Mesendoderm (in vitro differentiated cells): ENCODE measurements at regions not wholly inside any gene's neighbourhood (a gene's known extent, or its start where the extent isn't known, plus 50 kb on each side); places are given as distances from the start of the nearest gene placed in this dataset.
"Not testable (repeated sequence)": the region's sequence is repeated elsewhere in the genome, so short reads cannot be mapped to it uniquely, and the experiment has no call there.

Source experiments
- DNase-seq: peaks from one replicate; pipeline ENCODE4 v3.0.0; 2013
- H2AK5ac ChIP-seq: 2 replicates; pipeline ENCODE4 v1.6.1; 2013; ENCODE audit warnings: low read length, inconsistent platforms
- H2BK120ac ChIP-seq: 2 replicates; pipeline ENCODE4 v1.6.1; 2013; ENCODE audit warnings: low read depth, mild to moderate bottlenecking, low read length, moderate library complexity, mixed read lengths
- H2BK15ac ChIP-seq: replicated peaks from 2 replicates; pipeline ENCODE4 v1.6.1; 2013; ENCODE audit warnings: low read depth, mild to moderate bottlenecking, moderate library complexity
- H2BK5ac ChIP-seq: 2 replicates; pipeline ENCODE4 v1.6.1; 2013; ENCODE audit warnings: low read length, inconsistent platforms
- H3K18ac ChIP-seq: 2 replicates; pipeline ENCODE4 v1.6.1; 2013; ENCODE audit warnings: mild to moderate bottlenecking, low read length, mixed read lengths
- H3K23ac ChIP-seq: one replicate; pipeline ENCODE4 v1.6.1; 2013; ENCODE audit warnings: low read length
- H3K27ac ChIP-seq: 2 replicates; pipeline ENCODE4 v1.5.1; 2013; ENCODE audit warnings: low read depth, mild to moderate bottlenecking, inconsistent platforms, low read length, moderate library complexity
- H3K27me3 ChIP-seq: 2 replicates; pipeline ENCODE4 v1.6.1; 2013; ENCODE audit warnings: low read length, control low read depth, mild to moderate bottlenecking, inconsistent platforms; ENCODE audit not compliant: insufficient read depth, poor library complexity
- H3K36me3 ChIP-seq: 2 replicates; pipeline ENCODE4 v1.6.1; 2013; ENCODE audit warnings: low read length, inconsistent platforms; ENCODE audit not compliant: control insufficient read depth, insufficient read depth
- H3K4ac ChIP-seq: one replicate; pipeline ENCODE4 v1.6.1; 2013; ENCODE audit warnings: low read depth, mild to moderate bottlenecking, low read length, moderate library complexity
- H3K4me1 ChIP-seq: 2 replicates; pipeline ENCODE4 v1.6.1; 2013; ENCODE audit warnings: low read depth, low read length, inconsistent platforms; ENCODE audit not compliant: control insufficient read depth
- H3K4me2 ChIP-seq: 2 replicates; pipeline ENCODE4 v1.6.1; 2013; ENCODE audit warnings: low read length
- H3K4me3 ChIP-seq: 2 replicates; pipeline ENCODE4 v1.5.1; 2013; ENCODE audit warnings: mild to moderate bottlenecking, low read length
- H3K56ac ChIP-seq: one replicate; pipeline ENCODE4 v1.6.1; 2013; ENCODE audit warnings: low read length
- H3K79me1 ChIP-seq: 2 replicates; pipeline ENCODE4 v1.6.1; 2013; ENCODE audit warnings: low read length, inconsistent platforms
- H3K79me2 ChIP-seq: 2 replicates; pipeline ENCODE4 v1.6.1; 2013; ENCODE audit warnings: mild to moderate bottlenecking, low read length; ENCODE audit not compliant: control insufficient read depth, insufficient read depth
- H3K9ac ChIP-seq: 2 replicates; pipeline ENCODE4 v1.6.1; 2013; ENCODE audit warnings: low read length, inconsistent platforms
- H4K5ac ChIP-seq: one replicate; pipeline ENCODE4 v1.6.1; 2013; ENCODE audit warnings: low read length
- H4K8ac ChIP-seq: one replicate; pipeline ENCODE4 v1.6.1; 2013; ENCODE audit warnings: low read depth, mild to moderate bottlenecking, control low read depth, low read length, moderate library complexity
- WGBS: extraction: QIAGEN DNeasy Blood & Tissue Kit; methylation state at CpG from one replicate; pipeline ENCODE4 v1.1.7; 2013; ENCODE audit warnings: low lambda C conversion rate, missing lambda C conversion rate; ENCODE audit not compliant: insufficient coverage; ENCODE audit errors: extremely low coverage; 5-methylcytosine and 5-hydroxymethylcytosine counted together

GRCh38 chr14:56008150-56008549 lies 110.1 kb upstream of the PELI2 start:
- Histone ChIP-seq H3K27me3 (no peaks in the 10 kb centered on the region), H3K4me3 (no peak overlapping the region), H3K4me1 (peaks cover 6% of the 10 kb centered on the region), H4K5ac (no peak overlapping the region), H2BK5ac (no peak overlapping the region), H3K4me2 (no peak overlapping the region), H2AK5ac (no peak overlapping the region), H3K56ac (no peak overlapping the region), H2BK15ac (no peak overlapping the region), H4K8ac (no peak overlapping the region), H3K79me2 (no peaks in the 10 kb centered on the region), H3K79me1 (no peaks in the 10 kb centered on the region), H3K27ac (no peak overlapping the region), H3K23ac (no peak overlapping the region), H3K4ac (no peak overlapping the region), H3K18ac (no peak overlapping the region), H3K9ac (no peak overlapping the region), H2BK120ac (no peak overlapping the region), H3K36me3 (no peaks in the 10 kb centered on the region)
- no CpG with 5 or more reads among the region's 1 CpG for WGBS
- no peak for DNase-seq

- H2BK5ac ChIP-seq, H3K9ac ChIP-seq, H4K8ac ChIP-seq, H3K4ac ChIP-seq, H3K27me3 ChIP-seq, H3K4me1 ChIP-seq, H3K27ac ChIP-seq, H3K4me2 ChIP-seq, H2BK15ac ChIP-seq, H3K36me3 ChIP-seq, H4K5ac ChIP-seq, H3K79me1 ChIP-seq, H3K18ac ChIP-seq, H3K4me3 ChIP-seq, H2AK5ac ChIP-seq, H3K56ac ChIP-seq, H3K79me2 ChIP-seq, H3K23ac ChIP-seq, DNase-seq, H2BK120ac ChIP-seq: not testable (repeated sequence)
- WGBS: no CpG with 5 or more reads among the region's 3 CpGs
These were observed 109.5 kb upstream of the PELI2 start for GRCh38 chr14:56008661-56009060.

GRCh38 chr14:56023661-56024081 lies 94.5 kb upstream of the PELI2 start:
- no peak overlapping the region for H3K4ac ChIP-seq
- H4K8ac ChIP-seq: no peak overlapping the region
- H3K27me3 ChIP-seq: no peaks in the 10 kb centered on the region
- no peak overlapping the region for H2AK5ac ChIP-seq
- no peaks in the 10 kb centered on the region for H3K79me2 ChIP-seq
- no peak overlapping the region for H3K4me2 ChIP-seq
- no CpG with 5 or more reads among the region's 2 CpGs for WGBS
- no peaks in the 10 kb centered on the region for H3K36me3 ChIP-seq
- H3K56ac ChIP-seq: no peak overlapping the region
- no peak overlapping the region for H2BK5ac ChIP-seq
- no peak overlapping the region for H3K27ac ChIP-seq
- DNase-seq: no peak
- H3K9ac ChIP-seq: no peak overlapping the region
- H3K23ac ChIP-seq: peak overlapping the region; percentile 20
- no peak overlapping the region for H3K18ac ChIP-seq
- H2BK120ac ChIP-seq: no peak overlapping the region
- H3K4me3 ChIP-seq: no peak overlapping the region
- H3K4me1 ChIP-seq: no peaks in the 10 kb centered on the region
- no peak overlapping the region for H4K5ac ChIP-seq
- H3K79me1 ChIP-seq: no peaks in the 10 kb centered on the region
- no peak overlapping the region for H2BK15ac ChIP-seq

- no peaks in the 10 kb centered on the region for H3K4me1 ChIP-seq
- H4K5ac ChIP-seq: no peak overlapping the region
- no peak overlapping the region for H3K27ac ChIP-seq
- H3K23ac ChIP-seq: no peak overlapping the region
- H3K79me2 ChIP-seq: no peaks in the 10 kb centered on the region
- no peak overlapping the region for H2BK15ac ChIP-seq
- H4K8ac ChIP-seq: no peak overlapping the region
- H2AK5ac ChIP-seq: no peak overlapping the region
- no peaks in the 10 kb centered on the region for H3K36me3 ChIP-seq
- H3K4me3 ChIP-seq: no peak overlapping the region
- no peak overlapping the region for H3K4me2 ChIP-seq
- no CpG with 5 or more reads among the region's 3 CpGs for WGBS
- H3K9ac ChIP-seq: no peak overlapping the region
- H3K27me3 ChIP-seq: no peaks in the 10 kb centered on the region
- H3K4ac ChIP-seq: no peak overlapping the region
- no peak for DNase-seq
- no peak overlapping the region for H2BK5ac ChIP-seq
- H2BK120ac ChIP-seq: no peak overlapping the region
- no peak overlapping the region for H3K18ac ChIP-seq
- no peaks in the 10 kb centered on the region for H3K79me1 ChIP-seq
- no peak overlapping the region for H3K56ac ChIP-seq
These were observed 93.0 kb upstream of the PELI2 start for GRCh38 chr14:56025191-56025590.

- Histone ChIP-seq H2BK5ac (no peak overlapping the region), H2BK15ac (no peak overlapping the region), H3K4ac (no peak overlapping the region), H3K79me2 (no peaks in the 10 kb centered on the region), H3K23ac (no peak overlapping the region), H3K9ac (no peak overlapping the region), H3K79me1 (no peaks in the 10 kb centered on the region), H3K18ac (no peak overlapping the region), H3K36me3 (no peaks in the 10 kb centered on the region), H3K4me1 (no peaks in the 10 kb centered on the region), H4K8ac (no peak overlapping the region), H3K56ac (no peak overlapping the region), H2AK5ac (no peak overlapping the region), H3K4me2 (no peak overlapping the region), H2BK120ac (no peak overlapping the region), H3K4me3 (no peak overlapping the region), H4K5ac (no peak overlapping the region), H3K27me3 (no peaks in the 10 kb centered on the region), H3K27ac (no peak overlapping the region)
- no CpG with 5 or more reads among the region's 1 CpG for WGBS
- DNase-seq: no peak
These were observed 91.7 kb upstream of the PELI2 start for GRCh38 chr14:56026506-56026905.

GRCh38 chr14:56027421-56027820 lies 90.8 kb upstream of the PELI2 start:
- no peak overlapping the region for H2BK120ac ChIP-seq
- no peak overlapping the region for H3K4ac ChIP-seq
- no peak overlapping the region for H3K56ac ChIP-seq
- H3K36me3 ChIP-seq: no peaks in the 10 kb centered on the region
- no peak overlapping the region for H4K8ac ChIP-seq
- no peaks in the 10 kb centered on the region for H3K27me3 ChIP-seq
- no peak overlapping the region for H2BK5ac ChIP-seq
- no peak for DNase-seq
- no peak overlapping the region for H3K4me3 ChIP-seq
- H2AK5ac ChIP-seq: no peak overlapping the region
- no peak overlapping the region for H2BK15ac ChIP-seq
- no peak overlapping the region for H3K27ac ChIP-seq
- no peaks in the 10 kb centered on the region for H3K79me2 ChIP-seq
- H3K4me1 ChIP-seq: no peaks in the 10 kb centered on the region
- no peak overlapping the region for H3K23ac ChIP-seq
- no peak overlapping the region for H3K4me2 ChIP-seq
- H3K18ac ChIP-seq: no peak overlapping the region
- no peaks in the 10 kb centered on the region for H3K79me1 ChIP-seq
- H4K5ac ChIP-seq: no peak overlapping the region
- no peak overlapping the region for H3K9ac ChIP-seq
- WGBS: no CpG with 5 or more reads among the region's 1 CpG
